Left forelimb (tissue), 1 donor: ENCODE measurements at regions not wholly inside any gene's neighbourhood (a gene's known extent, or its start where the extent isn't known, plus 50 kb on each side); places are given as distances from the start of the nearest gene placed in this dataset.

Source experiments
- DNase-seq: peaks from one replicate; pipeline ENCODE4 v3.0.0-alpha.2; 2018; ENCODE audit warnings: low spot score

GRCh38 chr1:87723193-87723592 lies 394.5 kb downstream of the LMO4 start:
- DNase-seq, result no peak

- DNase-seq, result no peak
These were observed 399.5 kb downstream of the LMO4 start for GRCh38 chr1:87728169-87728568.

- DNase-seq, result no peak
These were observed 401.9 kb downstream of the LMO4 start for GRCh38 chr1:87730274-87731216.

GRCh38 chr1:87733386-87733785 lies 404.7 kb downstream of the LMO4 start:
- no peak for DNase-seq

GRCh38 chr1:87735750-87736149 lies 407.1 kb downstream of the LMO4 start:
- DNase-seq, result no peak

GRCh38 chr1:87739141-87739540 lies 410.5 kb downstream of the LMO4 start:
- DNase-seq, result no peak

GRCh38 chr1:87739704-87740103 lies 411.0 kb downstream of the LMO4 start:
- no peak for DNase-seq

- DNase-seq, result no peak
These were observed 414.6 kb downstream of the LMO4 start for GRCh38 chr1:87743256-87743655.

GRCh38 chr1:87744056-87744455 lies 415.4 kb downstream of the LMO4 start:
- DNase-seq, result no peak

- no peak for DNase-seq
These were observed 416.1 kb downstream of the LMO4 start for GRCh38 chr1:87744763-87745162.

GRCh38 chr1:87753366-87753765 lies 424.7 kb downstream of the LMO4 start:
- DNase-seq, result no peak

- no peak for DNase-seq
These were observed 425.5 kb downstream of the LMO4 start for GRCh38 chr1:87754139-87754538.

- no peak for DNase-seq
These were observed 429.0 kb downstream of the LMO4 start for GRCh38 chr1:87757676-87758075.

- no peak for DNase-seq
These were observed 430.9 kb downstream of the LMO4 start for GRCh38 chr1:87759421-87760087.

- DNase-seq, result no peak
These were observed 431.5 kb downstream of the LMO4 start for GRCh38 chr1:87760155-87760554.

GRCh38 chr1:87760654-87761053 lies 432.0 kb downstream of the LMO4 start:
- no peak for DNase-seq

GRCh38 chr1:87763483-87763882 lies 434.8 kb downstream of the LMO4 start:
- DNase-seq, result no peak

- no peak for DNase-seq
These were observed 436.5 kb downstream of the LMO4 start for GRCh38 chr1:87765057-87765680.

- DNase-seq, result no peak
These were observed 437.0 kb downstream of the LMO4 start for GRCh38 chr1:87765681-87766070.

GRCh38 chr1:87766737-87767136 lies 438.1 kb downstream of the LMO4 start:
- DNase-seq, result no peak

- no peak for DNase-seq
These were observed 450.2 kb downstream of the LMO4 start for GRCh38 chr1:87778896-87779295.

GRCh38 chr1:87781554-87781953 lies 452.9 kb downstream of the LMO4 start:
- no peak for DNase-seq

- DNase-seq, result no peak
These were observed 454.6 kb downstream of the LMO4 start for GRCh38 chr1:87783315-87783714.
